CD14-positive monocyte (primary cell): ENCODE measurements at regions not wholly inside any gene's neighbourhood (a gene's known extent, or its start where the extent isn't known, plus 50 kb on each side); places are given as distances from the start of the nearest gene placed in this dataset.

Experiments used
- DNase-seq, 3 donors: peaks; one replicate each; pipeline ENCODE4 v3.0.0-alpha.2; 2011 to 2022
- H2AFZ ChIP-seq: 2 replicates; pipeline ENCODE4 v1.6.0; 2012; ENCODE audit warnings: mild to moderate bottlenecking, low read depth, low read length, inconsistent platforms; ENCODE audit not compliant: insufficient read depth, poor library complexity, severe bottlenecking
- H3K27ac ChIP-seq, 2 donors: 1 replicate in 1 of 2; 2 replicates in 1 of 2; pipeline ENCODE4 v1.5.1; 2012 to 2013; ENCODE audit warnings: low read length in 2 of 2, control low read depth in 1 of 2, inconsistent platforms in 1 of 2, low read depth in 1 of 2, mild to moderate bottlenecking in 1 of 2
- H3K27me3 ChIP-seq, 2 donors: one replicate each; pipeline versions ENCODE4 v1.6.0 to v1.6.1; 2011 to 2013; ENCODE audit warnings: low read length in 2 of 2; ENCODE audit not compliant: control insufficient read depth in 2 of 2, insufficient read depth in 2 of 2
- H3K36me3 ChIP-seq, 2 donors: replicated peaks in 1 of 2; 1 replicate in 1 of 2; 2 replicates in 1 of 2; pipeline versions ENCODE4 v1.5.1 to v1.6.1; 2012 to 2013; ENCODE audit warnings: low read length in 2 of 2, control low read depth in 1 of 2, inconsistent platforms in 1 of 2, mild to moderate bottlenecking in 1 of 2; ENCODE audit not compliant: insufficient read depth in 2 of 2, control insufficient read depth in 1 of 2
- H3K4me1 ChIP-seq, 2 donors: 1 replicate in 1 of 2; 2 replicates in 1 of 2; pipeline versions ENCODE4 v1.5.1 to v1.6.1; 2012 to 2013; ENCODE audit warnings: low read length in 2 of 2, control low read depth in 1 of 2, inconsistent platforms in 1 of 2, mild to moderate bottlenecking in 1 of 2, moderate library complexity in 1 of 2; ENCODE audit not compliant: insufficient read depth in 2 of 2, control insufficient read depth in 1 of 2
- H3K4me2 ChIP-seq: replicated peaks from 2 replicates; pipeline ENCODE3; 2012; ENCODE audit warnings: low read length, moderate library complexity, mild to moderate bottlenecking; ENCODE audit not compliant: poor library complexity, severe bottlenecking; ENCODE audit errors: extremely low read depth
- H3K4me3 ChIP-seq, 3 experiments: fragments of 200-600 bp in 1 of 3; sonication (generic) in 1 of 3; replicated peaks in 1 of 3; 1 replicate in 2 of 3; 2 replicates in 1 of 3; pipeline ENCODE4 v1.5.1; 2011 to 2013; ENCODE audit warnings: low read length in 3 of 3, mild to moderate bottlenecking in 3 of 3, control low read depth in 2 of 3, low read depth in 2 of 3, inconsistent platforms in 1 of 3, moderate library complexity in 1 of 3
- H3K79me2 ChIP-seq: 2 replicates; pipeline ENCODE4 v1.6.0; 2012; ENCODE audit warnings: mild to moderate bottlenecking, control low read depth, inconsistent platforms, low read length, moderate library complexity; ENCODE audit not compliant: insufficient read depth
- H3K9ac ChIP-seq: 2 replicates; pipeline ENCODE4 v1.6.0; 2017; ENCODE audit warnings: low read length, mild to moderate bottlenecking; ENCODE audit not compliant: insufficient read depth, poor library complexity, severe bottlenecking
- H3K9me3 ChIP-seq, 2 donors: replicated peaks in 1 of 2; 1 replicate in 1 of 2; 2 replicates in 1 of 2; pipeline versions ENCODE4 v1.5.1 to v1.6.1; 2012 to 2013; ENCODE audit warnings: low read length in 2 of 2, control low read depth in 1 of 2; ENCODE audit not compliant: control insufficient read depth in 1 of 2, insufficient read depth in 1 of 2
- H4K20me1 ChIP-seq: 2 replicates; pipeline ENCODE4 v1.6.0; 2012; ENCODE audit warnings: mild to moderate bottlenecking, low read length, control low read depth, moderate library complexity; ENCODE audit not compliant: insufficient read depth
- H3K27ac Mint-ChIP-seq, 7 donors: one replicate each; pipeline ENCODE4 v1.8.0; 2020; ENCODE audit warnings: mild to moderate bottlenecking in 7 of 7, mixed read lengths in 7 of 7, moderate library complexity in 6 of 7, inconsistent platforms in 2 of 7
- H3K27me3 Mint-ChIP-seq, 3 donors: one replicate each; pipeline ENCODE4 v1.8.0; 2021 to 2022; ENCODE audit warnings: low read depth in 3 of 3, mild to moderate bottlenecking in 3 of 3, mixed read lengths in 3 of 3, moderate library complexity in 3 of 3, inconsistent platforms in 1 of 3
- H3K36me3 Mint-ChIP-seq, 2 donors: one replicate each; pipeline ENCODE4 v1.8.0; 2020; ENCODE audit warnings: mixed read lengths in 2 of 2, inconsistent platforms in 1 of 2, mild to moderate bottlenecking in 1 of 2
- H3K4me1 Mint-ChIP-seq: one replicate; pipeline ENCODE4 v1.8.0; 2020; ENCODE audit warnings: mild to moderate bottlenecking, mixed read lengths
- H3K4me3 Mint-ChIP-seq, 2 donors: one replicate each; pipeline ENCODE4 v1.8.0; 2020; ENCODE audit warnings: mild to moderate bottlenecking in 2 of 2, mixed read lengths in 2 of 2, moderate library complexity in 1 of 2
- H3K9me3 Mint-ChIP-seq, 7 donors: one replicate each; pipeline ENCODE4 v1.8.0; 2020 to 2022; ENCODE audit warnings: mixed read lengths in 7 of 7, mild to moderate bottlenecking in 6 of 7, moderate library complexity in 6 of 7, inconsistent platforms in 2 of 7
- CTCF ChIP-seq: fragments of 200-600 bp; IDR thresholded peaks from one replicate; pipeline ENCODE4 v1.8.0; 2022; ENCODE audit warnings: antibody characterized with exemption, mild to moderate bottlenecking
- WGBS: methylation state at CpG from one replicate; pipeline ENCODE4 v1.1.5; 2013; ENCODE audit warnings: missing lambda C conversion rate; ENCODE audit not compliant: insufficient coverage; 5-methylcytosine and 5-hydroxymethylcytosine counted together
- intact Hi-C, 2 donors: fragments of 100-400 bp; cut with micrococcal nuclease; formaldehyde crosslinking; loops; one replicate each; pipeline versions ENCODE4 v1.15.0 to v1.15.1; 2023

GRCh38 chr5:66249920-66250319 is 105.8 kb downstream of the SREK1 start:
- peaks cover 0 to 5% (median under 1%) of the 10 kb centered on the region in 7 donors for H3K9me3 Mint-ChIP-seq
- intact Hi-C loops = no loop called here
- 94% methylated on average over 2 of the region's 4 CpGs for WGBS

GRCh38 chr5:66252849-66253248 is 108.7 kb downstream of the SREK1 start:
- TF ChIP-seq CTCF = no peak
- whole genome bisulfite sequencing = 96% methylated on average over 2 of the region's 3 CpGs
- H3K9me3 Mint-ChIP-seq = peaks cover 4 to 13% (median 6%) of the 10 kb centered on the region in 7 donors

More at GRCh38 chr5:66249920-66250319, 105.8 kb downstream of the SREK1 start:
- Mint-ChIP-seq H3K27ac (no peak overlapping the region), H3K4me1 (no peaks in the 10 kb centered on the region), H3K4me3 (no peak overlapping the region), H3K36me3 (no peaks in the 10 kb centered on the region), H3K27me3 (peaks cover 0 to 2% (median 1%) of the 10 kb centered on the region in 3 donors)
- DNase-seq = no peak
- Histone ChIP-seq H3K4me1 (no peaks in the 10 kb centered on the region), H3K4me3 (no peak overlapping the region), H3K4me2 (no peak overlapping the region), H3K36me3 (no peaks in the 10 kb centered on the region), H3K27me3 (no peaks in the 10 kb centered on the region), H3K9ac (no peak overlapping the region), H3K79me2 (no peaks in the 10 kb centered on the region), H4K20me1 (no peaks in the 10 kb centered on the region), H2AFZ (no peak overlapping the region), H3K27ac (no peak overlapping the region), H3K9me3 (no peaks in the 10 kb centered on the region)
- TF ChIP-seq CTCF = no peak

More at GRCh38 chr5:66252849-66253248, 108.7 kb downstream of the SREK1 start:
- Histone ChIP-seq H3K79me2 (no peaks in the 10 kb centered on the region), H3K4me3 (no peak overlapping the region), H3K27ac (no peak overlapping the region), H3K4me2 (no peak overlapping the region), H3K27me3 (no peaks in the 10 kb centered on the region), H3K36me3 (no peaks in the 10 kb centered on the region), H3K9ac (no peak overlapping the region), H3K4me1 (peaks cover 2 to 6% of the 10 kb centered on the region in 2 donors), H3K9me3 (peaks cover 0 to 8% of the 10 kb centered on the region in 2 donors), H4K20me1 (no peaks in the 10 kb centered on the region), H2AFZ (no peak overlapping the region)
- Mint-ChIP-seq H3K27ac (no peak overlapping the region), H3K27me3 (peaks cover 0 to 2% (median 1%) of the 10 kb centered on the region in 3 donors), H3K36me3 (no peaks in the 10 kb centered on the region), H3K4me3 (no peak overlapping the region), H3K4me1 (peaks cover 6% of the 10 kb centered on the region)
- DNase-seq = no peak
- intact Hi-C loops = no loop called here
